ENCODE measurements at regions not wholly inside any gene's neighbourhood (a gene's known extent, or its start where the extent isn't known, plus 50 kb on each side); places are given as distances from the start of the nearest gene placed in this dataset.

DNA sequence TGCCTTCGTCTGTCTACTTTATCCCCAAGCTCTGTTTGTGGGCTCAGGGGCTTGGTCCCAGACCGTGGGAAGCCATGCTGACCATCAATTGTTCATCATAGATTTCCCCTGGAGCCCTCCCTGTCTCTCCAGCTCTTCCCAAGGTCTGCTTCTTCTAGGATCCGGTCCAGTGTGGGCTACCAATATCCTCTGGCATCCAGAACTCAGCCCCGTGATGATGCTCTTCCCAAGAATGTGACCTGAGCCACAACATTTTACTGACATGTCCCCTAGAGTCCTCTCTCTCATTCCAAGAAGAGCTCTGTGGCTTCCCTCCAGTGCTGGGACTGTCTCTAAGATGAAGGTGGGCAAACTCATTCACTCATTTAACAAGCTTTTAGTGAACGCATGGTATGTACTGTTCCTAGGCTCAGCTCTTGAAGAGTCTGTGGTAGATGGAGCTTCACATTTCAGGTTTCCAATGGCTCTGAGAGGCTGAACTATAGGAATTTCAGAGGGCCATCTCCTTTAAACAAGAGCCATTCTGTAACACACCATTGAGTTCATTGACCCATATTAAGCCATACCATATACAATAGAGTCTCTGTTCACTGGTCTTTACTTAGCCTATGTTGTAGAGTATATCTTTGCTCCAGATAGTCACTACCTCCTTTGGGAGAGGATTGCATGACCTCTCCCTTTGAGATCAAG lies 142.0 kb upstream of the APCDD1 start:
- DNase-seq (ENCODE audit: low read depth), result no peak

DNA sequence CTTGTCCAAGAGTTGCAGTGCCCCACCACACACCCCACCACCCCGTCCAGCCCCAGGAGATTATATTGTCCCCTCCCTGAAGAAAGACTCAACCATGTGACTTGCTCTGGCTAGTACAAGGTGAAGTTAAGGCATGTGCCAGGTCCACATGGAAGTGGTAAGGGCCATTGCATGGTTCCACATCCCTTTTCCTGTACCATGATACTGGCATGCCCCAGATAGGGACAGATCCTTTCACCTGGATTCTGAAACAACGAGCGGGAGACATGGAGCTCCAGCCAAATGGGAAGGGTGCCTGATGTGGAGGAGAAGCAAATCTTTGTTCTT lies 141.5 kb upstream of the APCDD1 start:
- no peak for DNase-seq (ENCODE audit: low read depth)

DNA sequence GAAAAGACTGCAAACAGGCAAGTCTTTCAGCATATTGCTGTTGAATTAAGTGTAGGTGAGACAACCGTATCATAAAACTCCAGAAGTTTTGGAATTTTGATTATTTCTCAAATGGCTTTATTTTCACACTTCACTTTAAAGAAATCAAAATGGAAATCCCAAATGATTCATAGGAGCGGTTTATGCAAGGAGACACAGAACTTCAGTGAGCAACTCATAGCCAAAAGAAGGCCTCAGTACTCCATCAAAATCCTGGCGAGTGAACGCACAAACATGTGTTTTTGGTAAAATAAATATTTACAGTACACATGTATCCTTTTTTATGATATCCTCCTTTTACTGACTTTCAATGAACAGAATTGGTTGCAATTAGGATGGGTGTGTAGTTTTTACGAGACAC lies 140.4 kb upstream of the APCDD1 start:
- DNase-seq (ENCODE audit: low read depth), result no peak

DNA sequence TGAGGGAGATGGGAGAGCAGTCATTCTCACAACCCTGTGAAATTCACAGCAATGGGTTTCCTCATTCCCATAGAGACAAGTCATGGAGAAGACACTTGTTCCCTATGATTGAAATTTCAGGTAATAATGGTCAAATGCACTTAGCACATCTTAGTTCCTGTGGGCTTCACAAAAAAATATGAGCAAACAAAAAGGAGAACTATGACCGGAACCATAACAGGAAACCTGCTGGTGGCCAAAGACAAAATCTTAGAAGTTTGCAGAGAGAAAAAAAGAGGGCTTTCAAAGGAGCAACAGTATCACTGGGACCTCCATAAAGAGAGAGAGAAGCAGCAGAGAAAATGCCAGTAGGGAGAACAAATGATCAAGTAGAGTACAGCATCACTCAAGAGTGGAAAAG lies 138.9 kb upstream of the APCDD1 start:
- DNase-seq (ENCODE audit: low read depth), result no peak

DNA sequence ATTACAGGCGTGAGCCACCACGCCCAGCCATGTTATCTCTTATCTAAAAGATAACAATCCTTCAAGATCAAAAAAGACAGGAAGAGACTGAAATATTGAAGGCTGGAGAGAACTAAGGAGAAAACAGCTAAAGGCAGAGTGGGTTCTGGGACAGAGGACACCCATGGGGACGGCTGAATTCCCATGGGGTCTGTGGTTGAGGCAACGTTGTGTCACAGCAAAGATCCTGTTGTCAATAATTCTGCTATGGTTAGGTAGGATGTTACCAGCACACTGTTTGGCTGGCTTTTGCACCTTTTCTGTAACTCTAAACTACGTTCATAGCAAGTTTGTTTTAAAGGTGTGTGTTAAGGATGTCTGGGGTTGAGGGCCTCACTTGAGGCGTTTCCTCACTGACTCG lies 137.7 kb upstream of the APCDD1 start:
- no peak for DNase-seq (ENCODE audit: low read depth)

DNA sequence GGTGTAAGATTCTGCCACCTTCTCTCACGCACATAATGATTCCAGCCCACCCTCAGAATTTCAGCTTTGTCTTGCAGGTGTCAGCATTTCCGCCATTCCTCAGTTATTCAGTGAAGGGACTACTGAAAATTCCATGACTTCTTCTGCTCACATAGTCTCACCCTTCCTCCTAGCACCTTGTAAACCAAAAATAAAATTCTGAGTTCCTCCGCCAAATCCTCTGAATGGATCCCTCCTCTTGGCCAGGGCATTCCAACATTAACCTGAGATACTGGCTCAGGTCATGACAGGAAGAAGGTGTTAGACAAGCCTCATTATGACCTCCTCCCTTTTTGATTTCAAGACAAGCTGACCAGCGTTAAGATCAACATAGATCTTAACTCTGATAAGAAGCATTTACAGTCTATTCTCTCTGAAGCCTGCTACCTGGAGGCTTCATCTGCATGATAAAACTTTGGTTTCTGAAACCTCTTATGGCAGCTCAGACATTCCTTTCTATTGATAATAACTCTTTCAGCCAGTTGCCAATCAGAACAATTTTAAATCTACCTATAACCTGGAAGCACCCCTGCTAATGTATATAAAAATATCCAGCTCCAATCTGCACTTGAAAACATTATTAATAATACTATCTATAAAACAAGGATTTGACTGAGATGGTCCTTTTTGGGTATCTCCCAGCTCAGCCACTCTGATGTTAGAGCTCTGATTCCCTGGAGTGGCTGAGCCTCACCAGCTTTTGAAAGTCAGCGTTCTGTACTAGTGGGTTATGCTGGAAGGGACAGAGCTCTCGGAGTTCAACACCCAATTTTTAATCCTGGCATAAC lies 136.4 kb upstream of the APCDD1 start:
- no peak for DNase-seq (ENCODE audit: low read depth)

DNA sequence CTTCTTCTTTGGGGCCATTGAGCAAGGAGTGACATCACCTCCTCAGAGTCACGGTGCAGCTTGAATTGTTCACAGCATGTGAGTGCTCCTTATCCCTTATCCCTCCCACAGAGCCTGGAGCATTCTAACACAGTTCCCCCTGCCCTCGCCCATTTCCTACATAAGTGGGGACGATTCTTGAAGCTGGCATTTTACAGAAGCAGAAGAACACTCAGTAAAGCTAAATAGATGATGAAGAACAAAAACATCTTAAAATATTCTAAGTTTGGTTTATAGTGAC lies 135.8 kb upstream of the APCDD1 start:
- no peak for DNase-seq (ENCODE audit: low read depth)

DNA sequence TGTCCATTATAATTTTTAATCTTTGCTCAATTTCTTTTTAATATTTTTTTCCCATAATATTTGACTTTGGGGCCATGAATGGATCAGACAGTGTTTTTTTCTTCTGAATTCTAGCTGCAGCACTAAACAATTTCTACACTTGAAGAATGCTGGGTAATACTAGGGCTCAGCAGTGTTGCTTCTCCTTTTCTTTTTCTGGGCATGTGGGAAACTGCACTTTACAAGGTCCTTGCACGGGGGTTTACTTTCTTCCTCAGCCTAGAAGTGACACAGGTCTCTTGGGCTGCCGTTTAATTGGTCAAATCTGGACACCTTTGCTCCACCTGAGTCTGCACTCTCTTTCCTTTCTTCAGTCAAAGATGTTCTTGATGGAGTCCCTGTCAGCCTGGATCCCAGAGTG lies 135.4 kb upstream of the APCDD1 start:
- DNase-seq (ENCODE audit: low read depth), result no peak

DNA sequence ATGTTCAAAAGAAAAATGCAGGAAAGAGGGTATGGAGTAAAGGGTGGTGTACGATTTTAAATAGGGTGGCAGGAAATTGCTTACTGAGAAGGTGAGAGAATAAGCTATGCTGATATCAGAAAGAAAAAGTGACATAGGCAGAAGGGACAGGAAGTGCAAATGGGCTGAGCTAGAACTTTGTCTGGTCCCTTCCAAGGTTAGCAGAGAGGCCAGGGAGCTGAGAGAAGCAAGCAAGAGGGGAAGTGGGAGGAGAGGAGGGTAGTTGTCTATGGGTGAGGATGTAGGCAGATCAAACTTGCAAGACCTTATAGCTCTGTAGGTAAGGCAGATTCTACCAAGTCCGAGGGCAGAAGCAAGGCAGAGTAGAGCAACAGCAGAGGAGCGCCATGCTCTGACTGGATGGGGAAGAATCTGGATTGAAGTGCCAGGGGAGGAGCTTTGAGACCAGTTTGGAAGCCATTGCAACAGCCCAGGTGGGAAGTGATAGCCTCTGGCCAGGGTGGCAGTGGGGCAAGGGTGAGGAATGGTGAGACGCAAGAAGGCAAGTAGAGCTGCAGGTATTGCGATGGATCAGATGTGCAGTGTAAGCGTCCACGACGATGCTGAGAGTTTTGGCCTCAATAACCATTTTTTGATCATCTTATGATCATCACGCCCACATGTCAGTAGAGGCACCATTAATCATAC lies 134.4 kb upstream of the APCDD1 start:
- DNase-seq (ENCODE audit: low read depth), result no peak

DNA sequence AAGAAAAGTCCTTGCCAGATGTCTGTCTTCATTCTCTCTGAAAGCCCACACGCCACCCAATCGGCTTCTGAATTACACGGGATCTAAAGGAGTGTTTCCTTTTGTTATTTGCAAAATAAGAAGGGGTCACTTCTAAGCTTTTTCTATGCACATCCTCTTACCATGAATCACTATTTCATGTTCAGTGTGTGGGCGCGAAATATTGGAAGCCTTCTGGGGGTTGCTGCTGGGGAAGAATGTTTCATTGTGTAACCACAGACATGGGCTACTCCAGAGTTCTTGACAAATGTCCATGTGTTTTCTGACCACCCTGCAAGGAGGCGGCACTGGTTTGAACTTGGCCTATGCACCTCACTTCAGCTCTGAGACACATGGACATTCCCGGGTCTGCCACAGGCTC lies 133.6 kb upstream of the APCDD1 start:
- DNase-seq (ENCODE audit: low read depth), result no peak

DNA sequence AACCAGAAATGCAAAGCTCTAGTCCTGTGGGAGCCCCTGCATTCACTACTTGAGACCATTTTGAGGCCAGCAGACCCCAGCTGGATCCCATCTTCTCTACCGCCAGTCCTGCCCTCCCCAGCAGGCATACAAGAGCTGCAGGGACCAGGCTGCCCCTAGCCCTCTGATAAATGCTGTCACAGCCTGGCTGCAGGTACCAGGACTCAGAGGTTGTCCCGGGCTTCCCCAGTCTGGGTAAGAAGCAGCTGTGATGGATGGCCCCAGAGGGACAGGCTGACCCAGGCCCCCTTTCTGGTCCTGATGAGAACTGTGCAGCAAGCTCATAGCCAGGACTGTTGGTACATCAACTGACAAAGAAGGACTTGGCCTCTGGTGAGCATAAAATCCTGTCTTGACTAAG lies 132.9 kb upstream of the APCDD1 start:
- no peak for DNase-seq (ENCODE audit: low read depth)

DNA sequence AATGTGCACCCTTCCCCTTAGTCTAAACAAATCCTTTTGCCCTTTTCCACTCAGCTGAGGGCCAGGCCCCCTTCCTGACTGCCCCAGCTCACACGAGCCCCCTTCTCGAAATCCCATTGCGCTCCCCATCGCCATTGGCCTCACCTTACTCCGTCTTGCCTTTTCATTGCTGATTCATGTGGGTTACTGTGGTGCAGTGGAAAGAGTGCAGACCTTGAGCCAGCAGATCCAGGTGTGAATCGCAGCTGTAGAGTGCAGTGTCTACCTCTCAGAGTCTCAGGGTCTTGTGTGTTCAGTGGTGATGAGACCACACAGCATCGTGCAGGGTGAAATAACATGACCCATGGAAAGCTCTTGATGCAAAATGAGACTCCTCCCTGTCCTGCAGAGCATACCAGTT lies 132.4 kb upstream of the APCDD1 start:
- DNase-seq (ENCODE audit: low read depth), result no peak

DNA sequence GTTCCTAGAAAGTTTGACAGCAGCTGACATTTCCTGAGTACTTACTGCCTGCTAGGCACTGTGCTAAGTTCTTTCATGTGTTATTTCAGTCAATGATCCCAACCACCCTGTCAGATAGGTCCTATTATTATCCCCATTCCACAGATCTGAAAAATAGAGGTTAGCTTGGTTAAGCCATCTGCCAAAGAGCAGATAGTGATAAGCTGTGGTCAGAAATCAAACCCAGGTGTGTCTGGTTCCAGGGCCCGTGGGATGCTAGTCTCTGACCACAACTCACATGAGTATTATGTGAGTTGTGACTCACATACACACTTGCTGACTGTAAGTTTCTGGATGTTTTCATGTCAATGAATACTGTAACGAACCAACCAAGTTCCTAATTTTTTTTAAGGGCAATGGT lies 132.0 kb upstream of the APCDD1 start:
- no peak for DNase-seq (ENCODE audit: low read depth)

DNA sequence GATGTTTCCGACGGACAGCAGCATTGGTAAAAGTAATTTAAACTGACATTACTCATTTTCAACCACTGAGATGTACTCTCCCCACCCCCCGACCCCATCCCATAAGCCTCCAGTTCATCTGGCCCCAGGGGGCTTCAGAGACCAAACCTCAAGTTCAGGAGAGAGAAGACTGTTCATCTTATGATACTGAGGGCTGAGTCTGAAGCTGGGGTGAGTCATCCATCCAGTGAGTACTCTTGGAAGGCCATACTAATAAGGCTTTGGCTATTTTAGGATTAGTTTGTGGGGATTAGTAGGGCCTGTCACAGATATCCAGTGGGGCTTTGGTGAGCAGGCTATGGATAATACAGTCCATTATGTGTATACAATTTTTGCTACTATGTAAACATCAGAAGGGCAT lies 125.3 kb upstream of the APCDD1 start:
- no peak for DNase-seq (ENCODE audit: low read depth)

DNA sequence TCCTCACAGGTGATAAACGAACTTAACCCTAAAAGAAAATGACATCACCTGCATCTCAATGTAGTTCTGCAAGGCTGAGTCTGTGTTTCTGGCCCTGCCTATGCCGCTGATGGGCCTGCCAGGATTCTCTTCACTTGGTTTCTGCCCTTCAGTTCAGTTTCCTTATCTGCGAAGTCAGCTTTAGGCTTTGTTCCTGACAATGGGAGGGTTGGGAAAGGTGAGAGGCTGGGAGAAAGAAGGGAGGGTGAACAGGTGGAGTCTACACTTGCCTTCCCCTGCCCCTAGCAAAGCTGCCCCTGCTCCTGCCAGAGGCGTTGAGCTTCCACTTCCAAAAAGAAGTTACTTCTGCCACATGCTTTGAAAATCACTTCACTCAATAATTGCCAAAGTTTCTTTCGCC lies 124.0 kb upstream of the APCDD1 start:
- no peak for DNase-seq (ENCODE audit: low read depth)

DNA sequence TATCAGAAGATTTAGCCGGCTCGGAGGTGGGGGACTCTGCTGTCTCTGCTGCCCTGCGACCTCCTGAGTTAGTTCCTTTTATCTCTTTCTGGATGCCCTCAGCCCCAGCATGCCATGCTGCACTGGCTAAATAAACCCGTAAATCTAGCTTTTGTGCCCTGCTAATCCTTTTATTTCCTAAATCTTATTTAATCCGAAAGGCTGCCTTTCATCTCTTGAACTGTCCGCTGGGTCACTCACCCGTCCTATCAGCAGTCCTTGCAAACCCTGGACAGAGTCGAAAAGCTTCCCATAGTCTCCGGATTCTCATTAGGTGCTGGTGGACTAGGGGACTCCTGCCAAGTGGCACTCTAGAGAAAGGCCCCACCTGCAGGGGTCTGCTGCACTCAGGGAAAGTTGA lies 122.0 kb upstream of the APCDD1 start:
- no peak for DNase-seq (ENCODE audit: low read depth)

DNA sequence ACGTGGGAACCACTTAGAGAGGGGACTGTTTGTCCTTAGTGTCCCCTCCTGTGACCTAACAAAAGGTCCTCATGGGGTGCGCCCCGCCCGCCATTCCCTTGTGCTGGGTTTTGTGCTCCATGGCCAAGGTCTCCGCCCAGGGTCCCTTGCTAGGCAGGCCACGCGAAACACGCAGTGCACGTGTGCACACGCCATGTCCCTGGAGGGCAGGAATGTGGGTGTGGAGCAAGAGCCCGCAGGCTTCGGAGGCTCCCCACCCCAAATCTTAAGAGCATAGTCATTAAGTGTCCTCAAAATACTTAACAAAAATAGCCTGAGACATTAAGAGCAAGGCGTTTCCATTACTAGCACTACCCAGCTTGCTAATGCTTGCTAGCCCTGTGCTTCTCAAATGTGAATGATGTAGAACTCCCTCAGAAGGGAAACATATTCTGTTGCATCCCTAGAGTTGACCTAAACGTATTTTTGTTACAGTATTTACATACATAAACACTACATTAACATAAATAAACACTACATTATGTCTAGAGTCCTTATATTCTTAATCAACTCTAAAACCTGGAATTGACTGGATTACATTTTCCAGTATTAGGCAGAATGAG lies 117.6 kb upstream of the APCDD1 start:
- DNase-seq (ENCODE audit: low read depth), result no peak

DNA sequence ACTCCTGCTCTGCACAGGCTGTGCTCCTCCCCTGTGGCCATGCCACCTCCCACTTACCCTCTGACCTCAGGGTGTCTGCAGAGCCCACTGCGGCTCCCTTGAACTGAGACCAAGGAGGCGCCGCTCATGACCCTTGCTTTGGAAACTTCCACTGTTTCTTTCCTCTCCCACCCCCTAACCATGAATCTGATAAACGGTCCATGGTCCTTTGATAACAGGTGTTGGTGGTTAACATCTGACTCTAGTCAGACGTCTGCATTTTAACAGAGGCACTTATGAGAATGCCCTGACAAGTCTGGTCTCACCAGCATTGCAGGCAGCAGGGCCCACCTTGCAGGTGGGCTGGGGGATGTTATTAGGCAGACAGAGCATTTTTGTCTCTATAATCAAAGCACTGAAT lies 113.6 kb upstream of the APCDD1 start:
- no peak for DNase-seq (ENCODE audit: low read depth)

DNA sequence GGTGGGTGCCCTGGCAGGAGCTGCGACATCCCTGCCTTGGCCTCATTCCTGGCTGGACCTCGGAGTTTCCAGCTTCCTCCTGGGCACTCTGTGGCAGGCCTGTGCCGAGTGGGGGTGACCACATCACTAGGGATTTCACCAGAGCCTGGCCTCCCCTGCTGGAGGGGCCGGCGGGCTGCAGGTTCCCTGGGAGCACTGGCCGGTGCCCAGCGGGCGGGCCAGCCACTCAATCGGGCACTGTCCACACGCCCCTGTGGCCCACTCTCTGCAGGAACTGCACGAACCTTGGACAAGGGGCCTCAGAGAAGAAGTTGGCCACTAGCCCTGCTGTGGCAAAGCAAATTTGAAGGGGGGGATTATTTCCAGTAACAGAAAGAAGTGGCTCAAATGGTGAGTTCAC lies 110.7 kb upstream of the APCDD1 start:
- no peak for DNase-seq (ENCODE audit: low read depth)

DNA sequence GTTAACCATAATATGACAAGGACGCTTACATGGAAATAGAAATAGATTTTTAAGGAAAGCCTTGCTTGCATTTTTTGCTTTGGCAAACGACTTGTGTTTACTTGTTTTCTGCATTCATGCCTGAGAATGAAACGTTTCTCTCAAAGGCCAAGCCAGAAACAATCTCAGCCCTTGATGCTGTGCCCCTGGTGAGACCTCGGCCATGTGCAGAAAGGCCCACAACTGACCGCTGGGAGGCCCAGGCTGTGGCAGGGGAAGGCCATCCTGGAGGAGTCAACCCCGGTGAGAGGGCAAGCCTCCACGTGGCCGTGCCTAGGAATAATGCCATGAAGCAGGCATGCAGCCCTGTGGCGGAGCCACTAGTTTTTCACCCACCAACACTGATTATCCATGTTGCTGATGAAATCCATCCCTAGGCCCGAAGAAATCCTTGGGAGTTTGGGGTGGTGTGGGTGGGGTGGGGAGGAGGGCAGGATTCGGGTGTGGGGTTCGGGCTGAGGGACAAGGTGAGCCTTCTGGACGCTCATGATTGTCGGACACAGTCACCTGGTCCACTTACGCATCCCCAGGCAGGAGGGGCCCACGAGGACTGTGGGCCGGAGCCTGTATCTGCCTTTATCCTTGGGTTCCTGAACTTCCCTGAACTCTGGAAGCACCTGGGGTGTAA lies 107.6 kb upstream of the APCDD1 start:
- DNase-seq (ENCODE audit: low read depth), result no peak

DNA sequence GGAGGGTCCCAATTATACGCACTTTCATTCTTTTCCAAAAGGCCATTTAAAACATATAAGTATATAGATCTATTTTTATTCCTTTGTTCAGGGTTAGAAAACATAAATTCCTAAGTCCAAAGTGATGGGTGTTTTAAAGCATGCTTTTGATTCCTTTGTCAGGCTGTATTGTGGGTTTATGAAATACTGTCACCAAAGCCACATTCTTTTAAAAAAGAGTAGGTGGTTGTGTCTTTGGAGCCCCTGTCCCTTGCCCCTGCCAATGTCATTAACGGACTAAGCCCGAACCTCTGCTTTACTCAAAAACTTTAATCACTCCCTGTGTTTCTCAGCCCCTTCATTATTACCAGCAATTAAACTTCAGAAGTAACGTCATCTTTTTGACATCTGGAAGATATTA lies 104.9 kb upstream of the APCDD1 start:
- DNase-seq (ENCODE audit: low read depth), result no peak

DNA sequence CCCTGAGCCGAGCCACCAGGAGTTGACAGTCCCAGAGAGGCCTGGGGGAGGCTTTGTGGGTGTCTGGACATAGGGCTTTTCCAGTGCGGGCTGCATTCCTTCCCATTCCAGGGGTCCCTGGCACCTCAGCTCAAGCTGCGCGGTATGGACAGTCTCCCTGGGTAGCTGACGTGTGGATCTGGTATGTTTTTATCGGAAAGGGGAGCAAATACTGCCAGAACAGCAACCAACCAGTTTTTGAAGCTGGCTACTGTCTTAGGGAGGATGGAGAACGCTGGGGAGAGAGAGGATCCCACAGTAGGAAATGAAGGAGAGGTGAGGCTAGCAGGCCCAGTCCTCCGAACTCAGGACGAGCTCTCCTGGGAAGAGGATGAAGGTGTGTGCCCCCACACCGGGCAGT lies 103.8 kb upstream of the APCDD1 start:
- no peak for DNase-seq (ENCODE audit: low read depth)
